GM10266 (cell line): ENCODE measurements at regions not wholly inside any gene's neighbourhood (a gene's known extent, or its start where the extent isn't known, plus 50 kb on each side); places are given as distances from the start of the nearest gene placed in this dataset.

Experiments
- DNase-seq: peaks from one replicate; pipeline ENCODE4 v3.0.0; 2012; ENCODE audit errors: extremely low spot score
- CTCF ChIP-seq: IDR thresholded peaks from 2 replicates; pipeline ENCODE4 v1.5.1; 2012; ENCODE audit warnings: mild to moderate bottlenecking, low read depth; ENCODE audit not compliant: control insufficient read depth, insufficient read depth; ENCODE audit errors: missing control alignments

GRCh38 chr1:57530206-57530910, 106.5 kb upstream of the DAB1 start:
- no peak for TF ChIP-seq CTCF
- no peak for DNase-seq

- DNase-seq, result no peak
- TF ChIP-seq CTCF, result no peak
Measured at GRCh38 chr1:57522575-57522974, 98.7 kb upstream of the DAB1 start.

- no peak for DNase-seq
- TF ChIP-seq CTCF, result no peak
Measured at GRCh38 chr1:57520743-57521515, 97.1 kb upstream of the DAB1 start.

- TF ChIP-seq CTCF, result no peak
- DNase-seq, result no peak
Measured at GRCh38 chr1:57518496-57518895, 94.6 kb upstream of the DAB1 start.

GRCh38 chr1:57517587-57518374, 93.9 kb upstream of the DAB1 start:
- no peak for TF ChIP-seq CTCF
- DNase-seq, result no peak

GRCh38 chr1:57512386-57512785, 88.5 kb upstream of the DAB1 start:
- DNase-seq, result no peak
- no peak for TF ChIP-seq CTCF
